Osteocyte (in vitro differentiated cells): ENCODE measurements at regions not wholly inside any gene's neighbourhood (a gene's known extent, or its start where the extent isn't known, plus 50 kb on each side); places are given as distances from the start of the nearest gene placed in this dataset.

Experiments
- DNase-seq: peaks from one replicate; pipeline ENCODE4 v3.0.0; 2021; ENCODE audit warnings: mixed read lengths; ENCODE audit not compliant: unreplicated experiment; ENCODE audit errors: extremely low spot score
- H3K27ac Mint-ChIP-seq: one replicate; pipeline ENCODE4 v1.8.0; 2021; ENCODE audit warnings: mild to moderate bottlenecking, mixed read lengths; ENCODE audit not compliant: unreplicated experiment
- H3K27me3 Mint-ChIP-seq: one replicate; pipeline ENCODE4 v1.8.0; 2021; ENCODE audit warnings: mixed read lengths; ENCODE audit not compliant: unreplicated experiment
- H3K36me3 Mint-ChIP-seq: one replicate; pipeline ENCODE4 v1.8.0; 2021; ENCODE audit warnings: mixed read lengths; ENCODE audit not compliant: unreplicated experiment
- H3K4me1 Mint-ChIP-seq: one replicate; pipeline ENCODE4 v1.8.0; 2021; ENCODE audit warnings: mixed read lengths; ENCODE audit not compliant: unreplicated experiment
- H3K4me3 Mint-ChIP-seq: one replicate; pipeline ENCODE4 v1.8.0; 2021; ENCODE audit warnings: mild to moderate bottlenecking, moderate library complexity, mixed read lengths; ENCODE audit not compliant: unreplicated experiment
- H3K9me3 Mint-ChIP-seq: one replicate; pipeline ENCODE4 v1.8.0; 2021; ENCODE audit warnings: mixed read lengths; ENCODE audit not compliant: unreplicated experiment
- TF ChIP-seq, protein P1 (sequence below): fragments of 200-600 bp; sonication (generic); IDR thresholded peaks from 2 replicates; pipeline ENCODE4 v1.5.0; 2021; ENCODE audit warnings: antibody characterized with exemption, mild to moderate bottlenecking, moderate library complexity

DNA sequence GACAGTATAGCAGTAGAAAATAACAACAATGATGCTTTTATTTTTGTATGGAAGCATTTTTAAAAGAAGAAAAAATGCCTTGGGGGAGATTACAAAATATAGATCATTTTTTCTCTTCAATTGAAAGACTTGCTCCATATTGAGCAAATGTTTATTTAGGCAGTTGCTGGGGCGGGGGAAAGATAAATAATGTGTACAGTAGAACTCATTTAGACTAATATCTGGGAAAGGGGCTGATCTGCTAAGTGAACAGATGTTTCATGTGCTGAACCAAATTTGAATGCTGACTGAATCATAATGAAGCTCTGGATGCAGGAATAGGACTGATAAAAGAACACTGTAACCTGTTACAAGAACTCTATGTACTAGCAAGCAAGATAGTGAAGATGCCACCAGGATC, 457.1 kb upstream of the TENM4 start:
- Mint-ChIP-seq H3K4me1 (no peaks in the 10 kb centered on the region), H3K27ac (no peak overlapping the region), H3K9me3 (peaks cover 4% of the 10 kb centered on the region), H3K36me3 (no peaks in the 10 kb centered on the region), H3K4me3 (no peak overlapping the region), H3K27me3 (no peaks in the 10 kb centered on the region)
- DNase-seq, result no peak
- TF ChIP-seq, protein P1, sequence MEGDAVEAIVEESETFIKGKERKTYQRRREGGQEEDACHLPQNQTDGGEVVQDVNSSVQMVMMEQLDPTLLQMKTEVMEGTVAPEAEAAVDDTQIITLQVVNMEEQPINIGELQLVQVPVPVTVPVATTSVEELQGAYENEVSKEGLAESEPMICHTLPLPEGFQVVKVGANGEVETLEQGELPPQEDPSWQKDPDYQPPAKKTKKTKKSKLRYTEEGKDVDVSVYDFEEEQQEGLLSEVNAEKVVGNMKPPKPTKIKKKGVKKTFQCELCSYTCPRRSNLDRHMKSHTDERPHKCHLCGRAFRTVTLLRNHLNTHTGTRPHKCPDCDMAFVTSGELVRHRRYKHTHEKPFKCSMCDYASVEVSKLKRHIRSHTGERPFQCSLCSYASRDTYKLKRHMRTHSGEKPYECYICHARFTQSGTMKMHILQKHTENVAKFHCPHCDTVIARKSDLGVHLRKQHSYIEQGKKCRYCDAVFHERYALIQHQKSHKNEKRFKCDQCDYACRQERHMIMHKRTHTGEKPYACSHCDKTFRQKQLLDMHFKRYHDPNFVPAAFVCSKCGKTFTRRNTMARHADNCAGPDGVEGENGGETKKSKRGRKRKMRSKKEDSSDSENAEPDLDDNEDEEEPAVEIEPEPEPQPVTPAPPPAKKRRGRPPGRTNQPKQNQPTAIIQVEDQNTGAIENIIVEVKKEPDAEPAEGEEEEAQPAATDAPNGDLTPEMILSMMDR, result no peak

DNA sequence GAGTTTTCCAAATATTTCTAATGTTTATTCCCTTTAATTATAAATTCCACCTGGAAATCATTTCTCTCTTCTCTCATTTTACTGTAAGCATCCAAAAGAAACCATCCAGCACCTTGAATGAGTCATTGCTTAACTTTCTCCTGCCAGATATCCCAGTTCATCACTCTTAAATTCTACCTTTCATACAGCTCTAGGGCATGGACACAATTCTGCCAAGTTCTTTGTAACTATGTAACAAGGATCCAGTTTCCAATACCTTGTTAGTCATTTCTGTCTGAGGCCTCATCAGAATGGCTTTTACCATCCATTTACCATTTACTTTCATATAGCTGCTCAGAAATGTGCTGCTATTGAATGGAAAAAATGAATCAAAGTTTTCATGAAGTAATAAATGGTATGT, 455.4 kb upstream of the TENM4 start:
- H3K9me3 Mint-ChIP-seq, result no peaks in the 10 kb centered on the region
- no peak overlapping the region for H3K4me3 Mint-ChIP-seq
- H3K4me1 Mint-ChIP-seq, result no peaks in the 10 kb centered on the region
- H3K27me3 Mint-ChIP-seq, result no peaks in the 10 kb centered on the region
- TF ChIP-seq, protein P1, result no peak
- H3K27ac Mint-ChIP-seq, result no peak overlapping the region
- no peak for DNase-seq
- H3K36me3 Mint-ChIP-seq, result no peaks in the 10 kb centered on the region

DNA sequence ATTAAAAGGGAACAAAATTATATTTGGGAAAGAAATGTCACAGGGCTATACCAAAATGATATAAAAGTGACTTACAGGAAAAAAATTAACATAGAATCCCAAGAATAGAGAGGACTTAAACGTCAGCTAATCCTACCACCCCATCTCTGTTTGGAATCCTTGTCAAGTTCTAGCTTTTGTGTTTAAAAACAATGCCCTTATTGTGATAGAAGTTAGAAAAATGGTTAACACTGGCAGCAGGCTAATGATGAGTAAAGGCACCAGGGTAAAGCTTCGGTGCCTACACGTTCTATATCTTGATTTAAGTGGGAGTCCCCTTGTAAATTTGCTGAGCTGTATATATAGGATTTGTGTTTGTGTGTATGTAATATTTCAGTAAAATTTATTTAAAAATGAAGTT, 453.3 kb upstream of the TENM4 start:
- Mint-ChIP-seq H3K27ac (no peak overlapping the region), H3K27me3 (no peaks in the 10 kb centered on the region), H3K4me3 (no peak overlapping the region), H3K4me1 (no peaks in the 10 kb centered on the region), H3K9me3 (no peaks in the 10 kb centered on the region), H3K36me3 (no peaks in the 10 kb centered on the region)
- no peak for DNase-seq
- TF ChIP-seq, protein P1, result no peak

DNA sequence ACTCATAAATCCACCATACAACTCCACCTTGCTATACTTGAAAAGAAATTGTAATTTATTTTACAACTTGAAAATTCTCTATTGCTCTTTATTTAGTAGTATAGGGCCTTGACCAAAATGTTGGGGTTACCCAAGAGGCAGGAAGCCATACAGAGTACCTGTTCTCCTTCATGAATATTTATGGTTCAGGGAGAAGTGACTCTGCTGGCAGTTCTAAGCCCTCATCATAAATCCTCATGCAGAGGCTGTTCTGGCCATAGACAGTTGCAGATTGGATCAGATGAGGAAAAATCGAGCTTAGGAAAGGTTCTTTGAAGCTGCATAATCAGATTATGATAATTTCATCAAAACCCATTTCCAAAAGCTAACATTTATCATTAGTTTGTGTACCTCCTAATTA, 449.4 kb upstream of the TENM4 start:
- no peak for DNase-seq
- TF ChIP-seq, protein P1, result no peak
- H3K4me3 Mint-ChIP-seq, result no peak overlapping the region
- no peaks in the 10 kb centered on the region for H3K4me1 Mint-ChIP-seq
- H3K27ac Mint-ChIP-seq, result no peak overlapping the region
- H3K36me3 Mint-ChIP-seq, result no peaks in the 10 kb centered on the region
- H3K9me3 Mint-ChIP-seq, result no peaks in the 10 kb centered on the region
- H3K27me3 Mint-ChIP-seq, result no peaks in the 10 kb centered on the region

DNA sequence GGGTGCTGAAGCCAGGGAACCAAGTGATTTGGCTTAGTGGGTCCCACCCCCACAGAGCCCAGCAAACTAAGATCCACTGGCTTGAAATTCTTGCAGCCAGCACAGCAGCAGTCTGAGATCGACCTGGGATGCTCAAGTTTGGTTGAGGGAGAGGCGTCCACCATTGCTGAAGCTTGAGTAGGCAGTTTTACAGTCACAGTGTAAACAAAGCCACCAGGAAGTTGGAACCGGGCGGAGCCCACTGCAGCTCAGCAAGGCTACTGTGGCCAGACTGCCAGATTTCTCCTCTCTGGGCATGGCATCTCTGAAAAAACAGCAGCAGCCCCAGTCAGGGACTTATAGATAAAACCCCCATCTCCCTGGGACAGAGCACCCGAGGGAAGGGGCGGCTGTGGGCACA, 424.1 kb upstream of the TENM4 start:
- Mint-ChIP-seq H3K27ac (no peak overlapping the region), H3K4me1 (no peaks in the 10 kb centered on the region), H3K36me3 (no peaks in the 10 kb centered on the region), H3K4me3 (no peak overlapping the region), H3K9me3 (peaks cover 26% of the 10 kb centered on the region), H3K27me3 (no peaks in the 10 kb centered on the region)
- DNase-seq, result no peak
- TF ChIP-seq, protein P1, result no peak
